GM19238 (cell line): ENCODE measurements at regions not wholly inside any gene's neighbourhood (a gene's known extent, or its start where the extent isn't known, plus 50 kb on each side); places are given as distances from the start of the nearest gene placed in this dataset.

Experiments
- DNase-seq: peaks from one replicate; pipeline ENCODE4 v3.0.0; 2011; ENCODE audit warnings: low spot score; ENCODE audit not compliant: insufficient read length

DNA sequence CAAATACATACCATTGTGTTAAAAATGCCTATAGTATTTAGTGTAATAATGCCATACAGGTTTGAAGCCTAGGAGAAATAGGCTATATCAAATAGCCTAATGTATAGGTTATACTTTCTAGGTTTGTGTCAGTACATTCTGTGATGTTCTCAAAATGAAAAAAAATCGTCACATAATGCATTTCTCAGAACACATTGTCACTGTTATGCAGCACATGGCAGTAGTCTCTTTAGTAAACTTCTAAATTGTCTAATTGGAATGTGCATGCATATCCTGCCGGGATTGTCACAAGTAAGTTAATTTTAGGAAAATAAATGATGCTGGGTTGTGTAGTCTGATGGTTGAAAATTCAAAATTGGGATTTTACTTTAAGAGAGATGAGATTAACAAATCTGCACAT, 920.1 kb upstream of the CNTN5 start:
- DNase-seq = no peak

DNA sequence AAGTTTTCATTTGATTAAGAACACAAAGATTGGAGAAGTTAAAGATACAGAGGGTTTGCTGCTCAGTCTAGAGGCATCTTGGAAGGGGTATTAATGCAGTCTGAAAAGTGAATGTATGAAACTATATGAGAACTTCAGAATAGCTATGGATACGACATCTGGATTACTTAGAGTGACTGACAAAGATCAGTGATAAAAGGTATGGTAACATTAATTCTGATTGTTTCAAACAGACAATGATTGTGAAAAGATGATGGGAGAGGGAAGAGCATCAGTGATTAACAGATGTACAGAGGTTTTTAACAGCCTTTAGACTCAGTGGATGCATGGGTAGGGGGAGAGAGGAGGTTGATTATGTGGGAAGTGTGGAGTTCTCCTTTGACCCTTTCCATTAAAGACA, 919.4 kb upstream of the CNTN5 start:
- DNase-seq = no peak

DNA sequence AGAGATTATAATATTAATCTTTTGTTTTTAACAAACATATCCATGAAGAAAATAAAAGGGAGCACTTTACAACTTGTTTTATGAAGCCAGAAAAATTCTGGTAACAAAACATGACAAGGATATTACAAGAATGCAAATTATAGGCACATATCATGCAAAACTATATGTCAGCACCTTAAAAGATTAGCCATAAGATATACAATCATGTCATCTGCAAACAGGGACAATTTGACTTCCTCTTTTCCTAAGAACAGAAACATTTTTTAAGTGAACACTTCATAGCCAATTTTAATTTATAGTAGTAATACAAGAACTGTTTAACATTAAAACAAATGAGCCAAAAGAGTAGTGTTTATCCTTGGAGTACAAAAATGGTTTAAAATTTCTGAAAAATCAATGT, 916.5 kb upstream of the CNTN5 start:
- no peak for DNase-seq

DNA sequence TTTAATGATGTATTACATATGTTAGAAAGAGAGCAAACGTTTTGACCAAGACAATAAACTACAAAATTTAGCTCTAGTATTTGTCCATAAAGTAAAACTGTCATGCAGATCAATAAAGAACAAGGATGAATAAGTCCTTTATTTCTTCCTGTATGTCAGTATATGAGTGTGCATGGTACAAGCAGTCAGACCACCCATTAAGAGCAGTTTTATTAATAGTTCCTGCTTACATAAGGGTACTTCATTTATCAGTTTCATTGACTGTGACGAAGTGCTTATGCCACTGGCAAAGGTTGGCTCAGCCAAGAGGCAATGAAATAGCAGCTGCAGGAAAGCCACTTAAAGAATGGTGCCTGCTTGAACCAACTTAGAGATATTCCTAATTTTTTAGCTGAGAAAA, 913.0 kb upstream of the CNTN5 start:
- no peak for DNase-seq

DNA sequence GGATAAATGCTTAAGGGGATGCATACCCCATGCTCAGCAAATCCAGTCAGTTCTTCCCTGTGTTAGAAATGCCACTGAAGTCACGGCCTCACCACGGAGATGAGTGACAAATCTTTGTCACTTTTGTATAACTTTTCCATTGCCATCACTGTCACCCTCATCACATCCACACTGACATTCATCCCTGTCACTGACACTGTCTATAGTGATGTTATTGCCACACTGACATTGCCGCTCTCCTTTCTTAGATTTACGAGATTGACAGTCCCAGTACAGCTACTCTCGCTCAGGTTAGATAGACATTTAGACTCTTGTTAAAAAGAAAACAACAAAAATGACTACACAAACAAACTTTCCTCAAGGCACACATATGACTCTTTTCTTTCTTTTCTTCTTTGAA, 910.7 kb upstream of the CNTN5 start:
- DNase-seq = no peak

DNA sequence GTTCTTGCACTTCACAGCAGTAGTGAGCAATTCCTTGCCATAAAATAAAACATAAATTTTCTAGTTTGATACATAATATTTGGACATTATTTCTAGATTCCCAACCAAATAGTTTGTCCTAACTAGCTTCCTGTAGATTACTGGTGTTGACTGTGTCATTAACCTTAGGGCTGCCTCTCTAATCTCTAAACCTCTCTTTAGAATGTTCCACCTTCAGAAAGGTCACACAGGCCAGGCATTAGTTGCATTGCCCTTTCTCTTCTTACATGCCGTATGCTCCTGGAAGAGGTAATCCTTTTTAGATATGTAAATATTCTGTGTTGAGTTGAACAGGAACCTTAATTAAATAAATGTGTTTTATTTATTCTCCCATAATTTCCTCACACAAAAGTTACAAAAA, 904.9 kb upstream of the CNTN5 start:
- DNase-seq = no peak

DNA sequence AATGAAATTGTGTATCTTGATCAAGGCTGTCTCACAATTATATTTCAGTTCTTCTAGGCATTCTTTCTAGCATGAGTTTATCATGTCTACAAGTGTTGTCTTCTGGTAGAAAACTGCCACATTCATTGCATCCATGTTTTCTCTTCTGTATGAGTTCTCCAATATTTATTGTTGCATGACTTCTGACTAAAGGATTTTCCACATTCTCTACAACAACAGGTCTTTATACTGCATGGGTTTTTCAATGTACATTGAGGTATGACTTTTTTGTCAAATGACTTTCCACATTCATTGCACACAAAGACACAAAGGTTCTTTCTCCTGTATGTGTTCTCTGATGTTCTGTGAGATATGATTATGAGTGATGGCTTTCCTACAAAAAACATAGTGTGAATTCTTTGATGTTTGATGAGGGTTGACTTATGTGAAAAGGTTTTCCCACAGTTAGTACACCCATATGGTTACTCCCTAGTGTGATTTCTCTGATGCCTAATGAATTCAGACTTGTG, 890.6 kb upstream of the CNTN5 start:
- no peak for DNase-seq

DNA sequence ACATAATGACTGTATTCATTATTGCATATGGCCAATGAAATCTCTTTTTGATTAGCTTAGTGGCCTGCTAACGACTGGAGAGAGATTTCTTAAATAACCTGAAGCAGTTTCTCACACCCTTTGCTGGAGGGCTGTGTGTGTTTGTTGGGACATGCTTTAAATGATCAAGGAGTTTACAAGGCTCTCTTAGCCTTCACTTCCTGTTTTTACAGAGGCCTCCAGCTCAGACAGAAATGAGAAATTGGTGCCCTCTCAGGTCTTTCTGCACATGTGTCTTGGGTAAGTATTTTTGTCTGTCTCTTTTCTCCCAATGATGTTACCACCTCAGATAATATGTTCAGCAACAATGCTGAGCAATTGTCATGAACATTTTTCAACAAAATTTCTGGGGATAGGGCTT, 884.4 kb upstream of the CNTN5 start:
- no peak for DNase-seq

DNA sequence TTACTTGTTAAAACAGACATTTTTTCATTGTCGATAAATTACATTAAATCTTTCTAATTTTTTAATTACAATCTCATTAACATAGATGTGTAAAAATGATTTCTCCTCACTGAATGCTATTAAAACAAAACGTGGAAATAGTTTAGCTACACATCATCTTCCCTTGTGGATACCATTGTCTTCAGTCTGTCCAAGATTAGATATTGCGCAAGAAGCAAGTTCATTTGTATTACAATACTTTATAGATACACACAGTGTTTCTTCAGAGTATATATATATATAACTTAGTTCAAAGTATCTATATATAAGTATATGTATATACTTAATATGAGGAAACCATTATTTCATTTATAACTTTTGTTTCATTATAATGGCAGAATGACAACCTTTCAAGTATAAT, 883.3 kb upstream of the CNTN5 start:
- no peak for DNase-seq

DNA sequence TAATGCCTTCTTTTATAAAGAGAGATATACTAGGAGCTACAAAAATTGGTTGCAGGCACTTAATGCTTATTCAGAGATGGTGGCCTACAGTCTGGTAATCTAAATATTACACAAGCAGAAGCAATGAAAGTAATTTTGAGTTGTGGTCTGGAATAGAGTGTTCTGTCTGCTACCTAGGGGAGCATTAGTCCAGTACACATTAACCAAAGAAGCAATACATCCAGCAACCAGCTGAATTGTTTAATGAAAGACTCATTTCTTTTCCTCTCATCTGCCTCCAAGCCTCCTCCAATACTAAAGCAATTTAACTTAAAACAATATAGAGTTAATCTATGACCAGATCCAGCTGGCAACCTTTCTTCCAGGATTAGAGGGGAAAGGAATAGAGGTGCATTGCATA, 877.1 kb upstream of the CNTN5 start:
- DNase-seq = no peak

DNA sequence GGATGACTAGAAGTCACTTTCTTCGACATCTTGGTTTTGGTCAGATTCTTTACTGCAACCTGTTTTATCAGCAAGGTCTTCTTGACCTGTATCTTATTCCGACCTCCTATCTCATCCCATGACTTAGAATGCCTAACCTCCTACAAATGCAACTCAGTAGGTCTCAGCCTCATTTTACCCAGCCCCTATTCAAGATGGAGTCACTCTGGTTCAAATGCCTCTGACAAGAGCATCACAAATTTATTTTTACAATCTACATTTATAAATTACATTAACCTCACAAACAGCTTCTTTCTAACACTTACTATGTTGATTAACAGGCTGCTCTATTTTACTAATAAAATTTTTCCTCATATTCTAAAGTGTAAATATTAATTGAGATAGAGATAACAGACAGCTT, 867.0 kb upstream of the CNTN5 start:
- no peak for DNase-seq

DNA sequence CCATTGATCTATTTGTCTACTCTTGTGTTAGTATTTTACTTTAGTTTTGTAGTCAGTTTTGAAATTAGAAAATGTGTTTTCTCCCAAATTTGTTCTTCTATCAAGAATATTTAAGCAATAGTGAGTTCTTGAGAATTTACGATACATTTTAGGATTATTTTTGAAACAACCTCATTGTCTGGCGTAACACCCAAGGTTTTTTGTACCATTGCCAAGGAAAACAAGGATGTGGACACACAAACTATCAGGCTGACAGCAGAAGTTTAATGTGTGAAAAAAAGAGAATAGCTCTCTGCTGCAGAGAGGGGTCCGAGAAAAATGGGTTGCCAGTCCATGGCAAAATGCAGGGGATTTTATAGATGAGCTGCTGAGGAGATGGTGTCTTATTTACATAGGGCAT, 865.1 kb upstream of the CNTN5 start:
- no peak for DNase-seq

DNA sequence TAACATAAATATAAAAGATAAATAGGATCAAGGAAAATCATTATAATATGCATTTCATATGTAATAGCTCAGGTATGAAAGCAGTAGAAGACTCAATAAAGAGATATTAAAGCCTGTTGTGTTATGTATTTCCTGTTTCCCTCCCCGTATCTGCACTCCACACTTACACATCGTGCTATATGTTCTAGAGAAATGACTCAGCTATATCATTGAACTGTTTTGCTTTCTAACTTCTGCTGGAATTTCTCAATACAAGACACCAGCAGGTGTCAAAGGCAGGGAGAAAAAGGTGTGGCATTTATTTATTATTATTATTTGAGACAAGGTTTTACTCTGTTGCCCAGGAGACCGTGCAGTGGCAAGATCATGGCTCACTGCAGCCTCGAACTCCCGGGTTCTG, 842.8 kb upstream of the CNTN5 start:
- no peak for DNase-seq

DNA sequence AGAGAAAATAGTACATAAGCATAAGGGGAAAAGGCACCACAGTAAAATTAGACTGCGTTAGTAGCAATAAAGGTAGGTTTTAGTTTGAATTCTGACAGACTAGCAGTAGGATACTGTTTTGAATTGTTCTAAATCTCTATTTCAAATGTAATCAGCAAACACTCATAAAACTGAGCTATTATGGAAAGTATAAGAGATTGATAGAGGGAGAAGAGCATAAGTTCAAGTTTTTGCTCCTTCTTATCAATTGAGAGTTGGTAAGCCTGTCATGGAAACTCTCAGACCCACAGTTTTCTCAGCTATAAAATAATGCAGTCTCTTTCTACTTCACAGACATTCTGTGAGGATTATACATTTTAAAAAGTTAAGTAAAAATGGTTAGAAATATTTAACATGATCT, 840.2 kb upstream of the CNTN5 start:
- DNase-seq = no peak

DNA sequence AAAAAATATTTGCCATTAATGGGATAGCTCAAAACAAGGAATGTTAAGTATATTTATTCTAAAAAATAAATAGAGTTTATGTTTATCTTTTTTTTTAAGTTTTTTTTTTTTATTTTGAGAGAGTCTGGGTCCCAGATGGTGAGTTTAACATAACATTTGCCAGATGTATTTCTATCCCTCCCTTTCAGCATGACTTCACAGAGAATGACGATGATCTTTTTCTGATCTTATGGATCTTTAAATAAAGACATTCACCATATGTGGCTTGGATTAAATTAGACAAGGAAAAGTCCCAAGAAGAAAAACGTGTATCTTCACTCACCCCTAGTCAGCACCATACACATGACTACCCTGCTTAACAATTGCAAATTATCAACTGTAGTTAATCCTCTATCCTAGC, 839.8 kb upstream of the CNTN5 start:
- no peak for DNase-seq

DNA sequence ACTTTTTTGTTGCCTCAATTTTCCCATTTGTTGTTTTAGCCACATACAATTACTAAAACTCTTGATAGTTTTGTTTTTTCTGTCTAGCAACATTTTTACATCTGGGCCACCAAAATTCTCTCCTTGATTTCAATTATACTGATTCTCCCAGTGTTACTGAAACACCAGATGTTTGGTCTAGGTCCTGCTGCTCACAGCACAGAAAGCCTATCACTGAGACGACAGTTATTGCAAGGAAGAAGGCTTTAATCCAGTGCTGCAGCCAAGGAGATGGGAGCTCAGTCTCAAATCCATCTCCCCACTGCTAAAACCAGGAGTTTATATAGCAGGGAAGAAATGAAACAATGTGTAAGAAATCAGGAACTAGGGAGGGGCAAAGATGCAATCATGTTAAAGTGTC, 837.7 kb upstream of the CNTN5 start:
- DNase-seq = no peak

DNA sequence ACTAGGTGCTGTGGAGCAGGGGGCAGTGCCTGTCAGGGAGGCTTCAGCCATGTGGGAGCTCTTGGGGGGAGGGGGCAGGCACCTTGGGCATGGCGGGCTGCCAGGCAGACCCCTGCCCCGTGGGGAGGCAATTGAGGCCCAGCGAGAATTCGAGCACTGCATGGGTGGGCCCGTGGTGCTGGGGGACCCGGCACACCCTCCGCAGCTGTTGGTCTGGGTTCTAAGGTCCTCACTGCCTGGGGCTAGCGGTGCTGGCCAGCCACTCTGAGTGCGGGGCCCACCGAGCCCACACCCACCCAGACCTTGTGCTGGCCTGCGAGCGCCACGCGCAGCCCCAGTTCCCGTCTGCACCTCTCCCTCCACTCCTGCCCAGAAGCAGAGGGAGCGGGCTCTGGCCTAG, 835.5 kb upstream of the CNTN5 start:
- DNase-seq = no peak

DNA sequence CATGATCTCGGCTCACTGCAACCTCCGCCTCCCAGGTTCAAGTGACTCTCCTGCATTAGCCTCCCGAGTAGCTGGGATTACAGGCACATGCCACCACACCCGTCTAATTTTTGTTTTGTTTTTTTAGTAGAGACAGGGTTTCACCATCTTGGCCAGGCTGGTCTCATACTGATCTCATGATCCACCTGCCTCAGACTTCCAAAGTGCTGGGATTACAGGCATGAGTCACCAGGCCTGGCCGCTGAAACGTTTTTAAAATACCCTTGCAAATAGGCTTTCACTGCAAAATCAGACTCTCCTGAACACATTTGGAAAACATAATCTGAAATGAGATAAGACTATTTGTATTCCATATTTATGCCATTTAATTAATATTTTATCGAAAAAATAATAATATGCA, 826.1 kb upstream of the CNTN5 start:
- DNase-seq = no peak

DNA sequence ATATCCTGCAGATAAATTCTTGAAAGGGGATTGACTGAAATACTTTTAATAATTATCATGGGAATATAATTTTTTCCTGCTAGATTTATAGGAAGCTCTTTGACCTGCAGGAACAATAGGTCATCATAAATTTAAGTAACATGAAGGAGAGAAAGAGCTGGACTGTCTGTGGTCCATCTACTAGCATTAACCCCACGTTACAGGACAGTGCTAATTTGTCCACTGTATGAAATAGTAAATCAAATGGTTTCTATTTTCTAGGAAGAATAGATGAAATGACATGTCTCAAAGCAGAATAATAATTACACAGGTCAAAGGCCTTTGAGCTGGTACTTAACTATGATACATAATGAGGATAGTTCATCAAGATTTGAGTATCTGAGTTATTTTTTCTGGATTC, 825.4 kb upstream of the CNTN5 start:
- DNase-seq = no peak

DNA sequence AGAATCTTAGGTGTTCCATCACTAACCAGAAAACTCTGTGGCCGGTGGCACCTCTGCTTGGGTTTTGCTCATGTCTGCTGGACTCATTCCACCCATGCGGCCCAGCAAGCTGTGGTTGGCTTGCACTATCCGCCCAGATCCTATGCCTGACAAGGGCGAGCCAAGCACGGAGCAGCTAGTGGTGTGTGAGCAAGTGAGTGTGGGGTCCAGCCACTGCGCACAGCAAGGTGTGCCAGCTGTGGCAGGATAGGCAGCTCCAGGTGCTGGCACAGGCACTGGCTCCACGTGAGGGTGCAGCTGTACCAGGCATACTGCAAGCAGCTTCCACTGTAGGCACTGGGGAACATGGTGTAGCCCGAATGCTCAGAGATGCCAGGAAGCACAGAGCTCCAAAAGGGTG, 813.7 kb upstream of the CNTN5 start:
- DNase-seq = no peak

DNA sequence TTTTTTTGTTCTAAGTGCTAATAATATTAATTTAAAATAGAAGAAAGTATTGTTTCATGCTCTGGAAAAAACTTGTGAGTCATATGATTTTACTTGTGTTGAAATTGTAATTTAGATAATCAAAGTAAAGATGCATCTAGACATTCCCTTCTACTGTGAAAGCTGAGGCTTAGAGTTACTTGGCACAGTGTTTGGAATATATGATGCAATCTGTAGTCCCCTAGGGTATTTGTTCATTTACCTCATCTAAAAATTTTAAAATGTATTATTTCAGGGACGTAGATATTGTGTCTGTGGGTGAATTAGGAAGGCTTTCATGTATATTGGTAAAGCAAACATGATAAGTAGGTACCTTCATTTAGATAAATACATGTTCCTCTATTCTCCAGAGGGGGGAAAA, 793.5 kb upstream of the CNTN5 start:
- no peak for DNase-seq

DNA sequence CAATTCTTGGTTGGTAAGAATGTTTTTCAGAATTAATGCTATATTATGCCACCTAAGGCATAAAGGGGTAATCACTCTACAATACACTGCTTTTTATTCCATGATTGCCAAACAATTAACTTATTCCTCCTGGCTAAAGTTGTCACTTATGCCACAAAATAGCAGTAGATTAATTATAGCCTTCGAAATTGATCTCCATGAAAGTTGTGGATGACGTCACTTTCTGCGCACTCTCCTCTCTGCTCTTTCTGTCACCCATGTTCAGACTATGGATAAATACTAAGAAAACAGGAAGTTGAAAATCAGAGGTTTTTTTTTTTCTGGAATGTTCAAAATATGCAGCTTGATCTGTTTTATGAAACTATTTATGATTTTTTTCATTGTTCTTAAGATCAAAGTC, 790.1 kb upstream of the CNTN5 start:
- DNase-seq = no peak

DNA sequence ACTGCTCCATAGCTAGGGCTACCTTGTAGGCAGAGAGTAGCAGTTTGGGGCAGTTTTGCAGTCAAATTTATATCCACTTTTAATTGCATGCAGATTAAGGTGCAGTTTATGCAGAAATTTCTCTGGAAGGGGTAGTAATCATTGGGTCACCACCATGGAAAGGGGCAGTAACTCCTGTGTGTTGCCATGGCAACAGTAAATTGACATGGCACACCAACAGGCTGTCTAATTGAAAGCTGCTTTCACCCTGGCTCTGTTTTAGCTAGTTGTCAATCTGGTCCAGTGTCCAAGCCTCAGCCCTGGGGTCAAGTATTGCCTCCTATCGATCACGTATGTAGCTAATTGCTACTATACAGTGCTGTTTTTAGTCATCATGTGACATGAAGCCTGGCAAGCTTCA, 786.1 kb upstream of the CNTN5 start:
- no peak for DNase-seq

DNA sequence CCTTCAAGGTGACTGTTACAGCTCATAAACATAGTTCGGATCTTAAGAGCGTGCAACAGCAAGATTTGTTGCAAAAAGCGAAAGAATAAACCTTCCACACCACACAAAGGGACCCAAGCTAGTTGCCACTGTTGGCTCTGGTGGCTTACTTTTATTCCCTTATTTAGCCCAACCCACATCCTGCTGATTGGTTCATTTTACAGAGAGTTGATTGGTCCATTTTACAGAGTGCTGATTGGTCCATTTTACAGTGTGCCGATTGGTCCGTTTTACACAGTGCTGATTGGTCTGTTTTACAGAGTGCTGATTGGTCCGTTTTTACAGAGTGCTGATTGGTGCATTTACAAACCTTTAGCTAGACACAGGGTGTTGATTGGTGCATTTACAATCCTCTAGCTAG, 776.9 kb upstream of the CNTN5 start:
- no peak for DNase-seq

DNA sequence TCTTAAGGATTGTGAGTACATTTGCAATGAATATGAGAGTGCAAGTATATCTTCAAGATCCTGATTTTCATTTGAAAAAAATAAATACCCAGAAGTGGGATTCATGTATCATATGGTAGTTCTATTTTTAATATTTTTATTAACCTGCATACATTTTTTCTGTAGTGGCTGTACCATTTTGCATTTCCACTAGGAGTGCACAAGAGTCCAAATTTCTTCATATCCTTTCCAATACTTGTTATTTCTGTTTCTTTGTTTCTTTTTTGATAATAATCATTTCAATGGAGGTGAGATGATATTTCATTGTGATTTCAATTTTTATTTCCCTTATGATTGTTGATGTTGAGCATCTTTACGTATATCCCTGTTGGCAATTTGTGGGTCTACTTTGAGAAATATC, 759.8 kb upstream of the CNTN5 start:
- DNase-seq = no peak
